ENCODE measurements at regions not wholly inside any gene's neighbourhood (a gene's known extent, or its start where the extent isn't known, plus 50 kb on each side); places are given as distances from the start of the nearest gene placed in this dataset.

- ChIA-PET CTCF (interaction anchor here (0.6 to 8.4 kb wide), 15 partner anchors 13 to 378 kb away, joined by 3 to 91 read pairs (median 4); no protein-coding TSS in a partner anchor), POLR2A (interaction anchor here (1.4 kb wide), 1 partner anchor 86 kb away, joined by 4 read pairs; the partner anchor contains the start of gene SLC44A1)
- Histone ChIP-seq H2AFZ (ENCODE audit: low read depth) (no peak overlapping the region), H3K4me2 (no peak overlapping the region), H3K79me2 (ENCODE audit: insufficient read depth) (no peaks in the 10 kb centered on the region), H4K20me1 (ENCODE audit: insufficient read depth) (no peaks in the 10 kb centered on the region), H3K4me3 (ENCODE audit: low read depth in 2 of 2, low read length in 1 of 2) (no peak overlapping the region), H3F3A (replicated peaks; ENCODE audit: insufficient read depth) (no peaks in the 10 kb centered on the region), H3K4me1 (ENCODE audit: control insufficient read depth in 1 of 2, insufficient read depth in 2 of 2, low read depth in 1 of 2, low read length in 1 of 2) (peaks cover 0 to 2% of the 10 kb centered on the region in 2 experiments; a peak in 1 of 4 replicates), H3K9me2 (no peaks in the 10 kb centered on the region), H3K27ac (ENCODE audit: low read depth in 2 of 2, low read length in 1 of 2) (no peak overlapping the region), H3K36me3 (replicated peaks in 1 of 2; ENCODE audit: control insufficient read depth in 1 of 2, insufficient read depth in 2 of 2, low read length in 1 of 2) (no peaks in the 10 kb centered on the region), H3K9me3 (no peaks in the 10 kb centered on the region), H3K27me3 (ENCODE audit: insufficient read depth) (no peaks in the 10 kb centered on the region), H3K9ac (no peak overlapping the region)
- DNase-seq, result no peak
- TF ChIP-seq FOXJ3 (CRISPR knock-in tag; IDR thresholded peaks at IDR 0.05) (no peak), MXI1 (IDR thresholded peaks at IDR 0.05; ENCODE audit: low read depth, low read length) (no peak), CHD2 (IDR thresholded peaks at IDR 0.05; ENCODE audit: low read length, partially characterized antibody) (no peak), ELF1 (IDR thresholded peaks at IDR 0.05) (no peak), TEAD4 (IDR thresholded peaks at IDR 0.05; ENCODE audit: borderline replicate concordance, insufficient read depth) (no peak), TCF12 (IDR thresholded peaks at IDR 0.05) (no peak), IRF3 (IDR thresholded peaks at IDR 0.05; ENCODE audit: low read depth, low read length) (no peak), ZBTB33 (IDR thresholded peaks at IDR 0.05; ENCODE audit: borderline replicate concordance, low read depth) (no peak), YY1 (IDR thresholded peaks at IDR 0.05; ENCODE audit: low read depth) (no peak), NFIC (IDR thresholded peaks at IDR 0.05; ENCODE audit: borderline replicate concordance) (no peak), USF1 (IDR thresholded peaks at IDR 0.05; ENCODE audit: borderline replicate concordance, low read depth) (no peak), REST (IDR thresholded peaks at IDR 0.05; ENCODE audit: low read depth, low read length) (no peak), EZH2phosphoT487 (IDR thresholded peaks at IDR 0.05; ENCODE audit: borderline replicate concordance, low read depth) (no peak)
- WGBS (ENCODE audit: low lambda C conversion rate), result 81% methylated on average over 5 of the region's 5 CpGs
Measured at GRCh38 chr9:105158898-105159297, 85.6 kb upstream of the SLC44A1 start.
